ENCODE measurements at regions not wholly inside any gene's neighbourhood (a gene's known extent, or its start where the extent isn't known, plus 50 kb on each side); places are given as distances from the start of the nearest gene placed in this dataset.

GRCh38 chr1:232534552-232535517 lies 95.1 kb downstream of the SIPA1L2 start:
- WGBS (ENCODE audit: low lambda C conversion rate) = 24% methylated on average over 10 of the region's 10 CpGs
- no peaks in the 10 kb centered on the region for H3F3A ChIP-seq (replicated peaks; ENCODE audit: insufficient read depth)
- peak; percentile 69 for DNase-seq
- H3K79me2 ChIP-seq (ENCODE audit: insufficient read depth) = no peaks in the 10 kb centered on the region
- no peaks in the 10 kb centered on the region for H3K9me2 ChIP-seq
- H3K4me3 ChIP-seq (ENCODE audit: low read depth in 2 of 2, low read length in 1 of 2) = no peak overlapping the region
- H2AFZ ChIP-seq (ENCODE audit: low read depth) = no peak overlapping the region
- no peaks in the 10 kb centered on the region for H3K27me3 ChIP-seq (ENCODE audit: insufficient read depth)
- peak overlapping the region in 1 of 2 experiments; percentile 75; a peak in 2 of 4 replicates for H3K27ac ChIP-seq (ENCODE audit: low read depth in 2 of 2, low read length in 1 of 2)
- ChIA-PET CTCF (interaction anchor here (0.6 to 1.1 kb wide), 3 partner anchors 14 to 709 kb away, joined by 3 read pairs; no protein-coding TSS in a partner anchor), POLR2A (no interaction called here)
- no peak overlapping the region for H3K4me2 ChIP-seq
- no peak overlapping the region for H3K9ac ChIP-seq
- peaks cover 0 to 17% of the 10 kb centered on the region in 2 experiments; a peak in 2 of 4 replicates for H3K4me1 ChIP-seq (ENCODE audit: control insufficient read depth in 1 of 2, insufficient read depth in 2 of 2, low read depth in 1 of 2, low read length in 1 of 2)
- H3K9me3 ChIP-seq = no peaks in the 10 kb centered on the region
- no peaks in the 10 kb centered on the region for H4K20me1 ChIP-seq (ENCODE audit: insufficient read depth)
- no peaks in the 10 kb centered on the region for H3K36me3 ChIP-seq (replicated peaks in 1 of 2; ENCODE audit: control insufficient read depth in 1 of 2, insufficient read depth in 2 of 2, low read length in 1 of 2)
- TF ChIP-seq REST (IDR thresholded peaks at IDR 0.05; ENCODE audit: low read depth, low read length) = no peak
- TF ChIP-seq MEF2A (IDR thresholded peaks at IDR 0.05; ENCODE audit: borderline replicate concordance, low read depth) = no peak
- TF ChIP-seq RCOR1 (IDR thresholded peaks at IDR 0.05; ENCODE audit: low read length) = peak; percentile 97
- no peak for TF ChIP-seq MAX (IDR thresholded peaks at IDR 0.05; ENCODE audit: low read depth)
- no peak for TF ChIP-seq IRF3 (IDR thresholded peaks at IDR 0.05; ENCODE audit: low read depth, low read length)
- no peak for TF ChIP-seq TEAD4 (IDR thresholded peaks at IDR 0.05; ENCODE audit: borderline replicate concordance, insufficient read depth)
- TF ChIP-seq FOXM1 (IDR thresholded peaks at IDR 0.05; ENCODE audit: low read depth) = no peak
- TF ChIP-seq EP300 (IDR thresholded peaks at IDR 0.05; ENCODE audit: borderline replicate concordance in 1 of 2, low read depth in 1 of 2, low read length in 1 of 2) = peak in 1 of 2 experiments; percentile 74; a peak in 2 of 4 replicates
- no peak for TF ChIP-seq RXRA (IDR thresholded peaks at IDR 0.05; ENCODE audit: borderline replicate concordance, low read depth)
- TF ChIP-seq SMC3 (IDR thresholded peaks at IDR 0.05; ENCODE audit: low read depth, low read length) = no peak
- peak; percentile 46 for TF ChIP-seq CHD2 (IDR thresholded peaks at IDR 0.05; ENCODE audit: low read length, partially characterized antibody)
- peak; percentile 10; the same call in 1 of the 2 replicates for TF ChIP-seq RAD21 (IDR thresholded peaks at IDR 0.05; ENCODE audit: low read length)
- TF ChIP-seq FOSL2 (IDR thresholded peaks at IDR 0.05; ENCODE audit: borderline replicate concordance, low read depth) = no peak
- peak; percentile 47; the same call in 1 of the 2 replicates for TF ChIP-seq MXI1 (IDR thresholded peaks at IDR 0.05; ENCODE audit: low read depth, low read length)
- TF ChIP-seq NRF1 (IDR thresholded peaks at IDR 0.05; ENCODE audit: low read depth, low read length) = no peak
- TF ChIP-seq USF1 (IDR thresholded peaks at IDR 0.05; ENCODE audit: borderline replicate concordance, low read depth) = no peak
- TF ChIP-seq PBX3 (IDR thresholded peaks at IDR 0.05) = no peak; the same call in 1 of the 2 replicates
- TF ChIP-seq EZH2phosphoT487 (IDR thresholded peaks at IDR 0.05; ENCODE audit: borderline replicate concordance, low read depth) = no peak
- TF ChIP-seq GATA2 (CRISPR knock-in tag; IDR thresholded peaks at IDR 0.05) = peak; percentile 52; the same call in 1 of the 2 replicates
- TF ChIP-seq POLR2AphosphoS5 (IDR thresholded peaks at IDR 0.05; ENCODE audit: low read depth, low read length) = 0 out of 2 replicates have a peak, but pooled peaks have one; percentile 32
- TF ChIP-seq ZBTB33 (IDR thresholded peaks at IDR 0.05; ENCODE audit: borderline replicate concordance, low read depth) = no peak
- no peak for TF ChIP-seq TAF1 (IDR thresholded peaks at IDR 0.05; ENCODE audit: borderline replicate concordance, low read depth, low read length)

All from SK-N-SH (cell line).